ENCODE measurements at regions not wholly inside any gene's neighbourhood (a gene's known extent, or its start where the extent isn't known, plus 50 kb on each side); places are given as distances from the start of the nearest gene placed in this dataset.
A peak's percentile ranks its signal among the peaks of the same experiment; 100 is the strongest.

DNA sequence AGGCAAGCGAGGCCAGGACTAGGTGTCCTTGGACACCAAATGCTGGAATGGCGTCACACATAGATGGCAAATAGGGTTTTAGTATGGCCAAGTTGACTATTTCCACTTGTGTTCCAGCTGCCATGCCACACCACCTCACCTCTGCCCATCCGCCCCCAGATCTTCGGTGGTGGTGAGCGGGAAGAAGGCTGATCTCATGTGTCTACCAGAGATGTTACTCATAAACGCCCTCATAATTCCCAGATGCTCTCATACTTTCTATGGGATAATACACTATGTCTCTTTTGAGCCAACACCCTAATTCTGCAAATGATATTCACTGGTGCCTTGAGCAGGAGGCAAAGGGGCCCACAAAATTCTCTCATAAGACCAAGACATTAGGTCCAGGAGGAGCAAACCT lies 281.1 kb upstream of the FN1 start (continued):
- TF ChIP-seq ZNF329 (CRISPR knock-in tag; IDR thresholded peaks at IDR 0.05; ENCODE audit: low read depth) = no peak
- TF ChIP-seq ZNF672 (CRISPR knock-in tag; IDR thresholded peaks at IDR 0.05) = no peak
- TF ChIP-seq ZKSCAN1 (IDR thresholded peaks at IDR 0.05; ENCODE audit: low read length) = no peak
- TF ChIP-seq REXO4 (CRISPR knock-in tag; IDR thresholded peaks at IDR 0.05; ENCODE audit: borderline replicate concordance) = no peak
- no peak for TF ChIP-seq TEAD3 (CRISPR knock-in tag; optimal IDR thresholded peaks at IDR 0.05; ENCODE audit: borderline replicate concordance)

DNA sequence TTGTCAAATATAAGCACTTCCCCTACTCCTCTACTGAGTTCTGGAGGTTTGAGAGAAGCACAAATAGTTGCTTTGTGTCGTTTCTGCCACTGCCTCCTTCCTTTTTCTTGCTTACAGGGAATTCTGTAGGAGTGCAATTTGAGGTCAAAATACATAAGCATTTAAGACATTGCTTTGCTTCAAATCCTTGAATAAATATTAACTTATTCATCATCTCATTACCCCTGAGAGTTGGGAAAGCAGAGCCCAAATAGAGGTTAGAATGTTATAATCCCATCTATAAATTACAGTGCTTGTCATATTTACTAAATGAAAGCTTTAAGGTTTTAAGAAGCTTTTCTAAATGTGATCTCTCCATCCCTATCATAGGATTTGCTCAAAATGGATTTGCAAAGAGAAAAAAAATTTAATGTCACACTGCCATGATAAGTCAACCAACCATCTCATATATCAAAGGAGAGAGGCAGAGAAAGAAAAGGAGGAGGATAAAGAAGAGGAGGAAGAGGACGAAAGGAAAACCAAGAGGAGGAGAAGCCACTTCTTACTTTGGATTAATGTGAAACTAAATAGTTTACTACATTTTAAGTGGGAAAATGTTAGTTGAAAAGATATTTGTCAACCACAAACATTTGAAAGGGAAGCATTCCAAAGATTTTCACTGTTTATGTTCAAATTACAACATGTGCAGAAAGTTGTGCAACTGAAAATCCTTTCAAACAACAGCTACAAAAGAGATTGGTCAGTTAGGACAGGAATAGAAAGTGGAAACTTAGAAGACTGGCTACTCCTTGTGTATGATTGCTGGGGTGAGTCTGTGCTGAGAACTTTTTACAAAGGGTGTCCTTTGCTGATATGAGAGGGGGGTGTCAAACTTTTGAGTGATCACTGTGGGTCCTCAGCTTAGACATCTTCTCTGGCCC lies 277.3 kb upstream of the FN1 start:
- DNase-seq (ENCODE audit: low spot score) (peak; percentile 72), FAIRE-seq (peak; percentile 15), ATAC-seq (peak; percentile 44)
- BruUV-seq (replicated peaks) = no TSS peak
- H3K36me3 ChIP-seq (replicated peaks in 1 of 2; ENCODE audit: control insufficient read depth in 1 of 2, insufficient read depth in 2 of 2, low read length in 2 of 2) = no peaks in the 10 kb centered on the region
- ChIA-PET POLR2A (interaction anchor here (0.7 to 3.9 kb wide), 8 partner anchors 11 to 277 kb away, joined by 3 to 39 read pairs (median 4); no protein-coding TSS in a partner anchor), CTCF (ENCODE audit: low intra/inter-chr PET ratio, low total read pairs) (no interaction called here)
- H3K27ac ChIP-seq (ENCODE audit: extremely low read length, insufficient read depth, low read length) = peak overlapping the region; percentile 64
- H3K79me2 ChIP-seq (ENCODE audit: insufficient read depth, low read length) = no peaks in the 10 kb centered on the region
- no peaks in the 10 kb centered on the region for H3K9me3 ChIP-seq (ENCODE audit: low read length)
- H3K4me2 ChIP-seq (ENCODE audit: low read depth, low read length) = peak overlapping the region; percentile 2; the same call in 1 of the 2 replicates
- no peak overlapping the region for H3K4me3 ChIP-seq (replicated peaks in 1 of 3; ENCODE audit: insufficient read depth in 1 of 3, low read depth in 2 of 3, low read length in 3 of 3)
- 43% methylated on average over 2 of the region's 2 CpGs for WGBS (ENCODE audit: low lambda C conversion rate)
- in situ Hi-C loops (cut with HindIII; ENCODE audit: extremely low pct_ligation_motif_present, low pct_unique_long_range_greater_than_20kb) (no loop called here), intact Hi-C loops (cut with micrococcal nuclease; ENCODE audit: unreplicated experiment) (loop anchor here (2.0 kb wide), 1 partner anchor 14 kb away; no protein-coding TSS in a partner anchor)
- H3K27me3 ChIP-seq (ENCODE audit: control insufficient read depth in 1 of 2, insufficient read depth in 2 of 2, low read length in 2 of 2) = no peaks in the 10 kb centered on the region
- H2AFZ ChIP-seq (ENCODE audit: low read length) = peak overlapping the region; percentile 38
- H3K9ac ChIP-seq (ENCODE audit: insufficient read depth, low read depth, low read length) = peak overlapping the region; percentile 43; the same call in 1 of the 2 replicates
- peaks cover 61% of the 10 kb centered on the region for H3K4me1 ChIP-seq (ENCODE audit: insufficient read depth, low read length)
- H4K20me1 ChIP-seq (ENCODE audit: insufficient read depth, low read length) = no peaks in the 10 kb centered on the region
- TF ChIP-seq ZNF3 (CRISPR knock-in tag; IDR thresholded peaks at IDR 0.05) (peak; percentile 23; the same call in 1 of the 2 replicates), EHMT2 (IDR thresholded peaks at IDR 0.05; ENCODE audit: borderline replicate concordance, low read depth, low read length) (0 out of 2 replicates have a peak, but pooled peaks have one; percentile 48), ZNF12 (CRISPR knock-in tag; IDR thresholded peaks at IDR 0.05) (0 out of 2 replicates have a peak, but pooled peaks have one; percentile 32), HNF4A (CRISPR knock-in tag; IDR thresholded peaks at IDR 0.05) (peak; percentile 43), ZNF564 (CRISPR knock-in tag; IDR thresholded peaks at IDR 0.05) (no peak), HNRNPL (IDR thresholded peaks at IDR 0.05; ENCODE audit: low read depth, low read length) (no peak), NR2C2 (CRISPR knock-in tag; IDR thresholded peaks at IDR 0.05; ENCODE audit: borderline replicate concordance) (peak; percentile 36; the same call in 1 of the 2 replicates), FOXM1 (CRISPR knock-in tag; IDR thresholded peaks at IDR 0.05) (0 out of 2 replicates have a peak, but pooled peaks have one; percentile 86), SIN3A (IDR thresholded peaks at IDR 0.05; ENCODE audit: borderline replicate concordance, low read depth, low read length) (no peak), MBD4 (IDR thresholded peaks at IDR 0.05; ENCODE audit: borderline replicate concordance, low read length) (0 out of 2 replicates have a peak, but pooled peaks have one; percentile 42), ZNF30 (CRISPR knock-in tag; IDR thresholded peaks at IDR 0.05) (no peak), NFYC (CRISPR knock-in tag; IDR thresholded peaks at IDR 0.05) (0 out of 2 replicates have a peak, but pooled peaks have one; percentile 10), FOXJ3 (CRISPR knock-in tag; IDR thresholded peaks at IDR 0.05; ENCODE audit: borderline replicate concordance) (peak; percentile 76; the same call in 1 of the 2 replicates), CCDC6 (CRISPR knock-in tag; IDR thresholded peaks at IDR 0.05) (0 out of 2 replicates have a peak, but pooled peaks have one; percentile 25)
- TF ChIP-seq, protein P1, sequence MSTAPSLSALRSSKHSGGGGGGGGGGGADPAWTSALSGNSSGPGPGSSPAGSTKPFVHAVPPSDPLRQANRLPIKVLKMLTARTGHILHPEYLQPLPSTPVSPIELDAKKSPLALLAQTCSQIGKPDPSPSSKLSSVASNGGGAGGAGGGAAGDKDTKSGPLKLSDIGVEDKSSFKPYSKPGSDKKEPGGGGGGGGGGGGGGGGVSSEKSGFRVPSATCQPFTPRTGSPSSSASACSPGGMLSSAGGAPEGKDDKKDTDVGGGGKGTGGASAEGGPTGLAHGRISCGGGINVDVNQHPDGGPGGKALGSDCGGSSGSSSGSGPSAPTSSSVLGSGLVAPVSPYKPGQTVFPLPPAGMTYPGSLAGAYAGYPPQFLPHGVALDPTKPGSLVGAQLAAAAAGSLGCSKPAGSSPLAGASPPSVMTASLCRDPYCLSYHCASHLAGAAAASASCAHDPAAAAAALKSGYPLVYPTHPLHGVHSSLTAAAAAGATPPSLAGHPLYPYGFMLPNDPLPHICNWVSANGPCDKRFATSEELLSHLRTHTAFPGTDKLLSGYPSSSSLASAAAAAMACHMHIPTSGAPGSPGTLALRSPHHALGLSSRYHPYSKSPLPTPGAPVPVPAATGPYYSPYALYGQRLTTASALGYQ (CRISPR knock-in tag; IDR thresholded peaks at IDR 0.05) = no peak
- TF ChIP-seq, protein P2, sequence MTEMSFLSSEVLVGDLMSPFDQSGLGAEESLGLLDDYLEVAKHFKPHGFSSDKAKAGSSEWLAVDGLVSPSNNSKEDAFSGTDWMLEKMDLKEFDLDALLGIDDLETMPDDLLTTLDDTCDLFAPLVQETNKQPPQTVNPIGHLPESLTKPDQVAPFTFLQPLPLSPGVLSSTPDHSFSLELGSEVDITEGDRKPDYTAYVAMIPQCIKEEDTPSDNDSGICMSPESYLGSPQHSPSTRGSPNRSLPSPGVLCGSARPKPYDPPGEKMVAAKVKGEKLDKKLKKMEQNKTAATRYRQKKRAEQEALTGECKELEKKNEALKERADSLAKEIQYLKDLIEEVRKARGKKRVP (CRISPR knock-in tag; IDR thresholded peaks at IDR 0.05) = peak in 1 of 2 experiments; percentile 69; a peak in 1 of 4 replicates

All from HepG2 (cell line).